ENCODE measurements at regions not wholly inside any gene's neighbourhood (a gene's known extent, or its start where the extent isn't known, plus 50 kb on each side); places are given as distances from the start of the nearest gene placed in this dataset.

DNA sequence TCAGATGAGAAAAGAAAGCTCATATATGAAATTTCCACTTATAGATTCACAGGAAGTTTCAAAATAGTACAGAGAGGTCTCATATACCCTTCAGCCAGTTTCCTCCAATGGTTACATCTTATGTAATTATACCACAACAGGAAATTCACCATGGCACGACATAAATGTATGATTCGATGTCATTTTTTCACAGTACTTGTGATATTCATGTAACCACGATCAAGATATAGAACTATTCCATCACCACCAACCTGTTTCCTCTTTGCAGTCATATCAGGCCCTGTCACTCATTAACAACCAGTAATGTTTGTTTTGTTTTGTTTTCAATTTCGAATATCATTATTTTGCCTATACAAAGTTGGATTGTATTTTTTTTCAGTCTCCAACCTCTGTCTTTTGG is 314.3 kb upstream of the POU3F3 start:
- no peak for DNase-seq (ENCODE audit: extremely low read depth, low read depth)
- TF ChIP-seq, protein P1, sequence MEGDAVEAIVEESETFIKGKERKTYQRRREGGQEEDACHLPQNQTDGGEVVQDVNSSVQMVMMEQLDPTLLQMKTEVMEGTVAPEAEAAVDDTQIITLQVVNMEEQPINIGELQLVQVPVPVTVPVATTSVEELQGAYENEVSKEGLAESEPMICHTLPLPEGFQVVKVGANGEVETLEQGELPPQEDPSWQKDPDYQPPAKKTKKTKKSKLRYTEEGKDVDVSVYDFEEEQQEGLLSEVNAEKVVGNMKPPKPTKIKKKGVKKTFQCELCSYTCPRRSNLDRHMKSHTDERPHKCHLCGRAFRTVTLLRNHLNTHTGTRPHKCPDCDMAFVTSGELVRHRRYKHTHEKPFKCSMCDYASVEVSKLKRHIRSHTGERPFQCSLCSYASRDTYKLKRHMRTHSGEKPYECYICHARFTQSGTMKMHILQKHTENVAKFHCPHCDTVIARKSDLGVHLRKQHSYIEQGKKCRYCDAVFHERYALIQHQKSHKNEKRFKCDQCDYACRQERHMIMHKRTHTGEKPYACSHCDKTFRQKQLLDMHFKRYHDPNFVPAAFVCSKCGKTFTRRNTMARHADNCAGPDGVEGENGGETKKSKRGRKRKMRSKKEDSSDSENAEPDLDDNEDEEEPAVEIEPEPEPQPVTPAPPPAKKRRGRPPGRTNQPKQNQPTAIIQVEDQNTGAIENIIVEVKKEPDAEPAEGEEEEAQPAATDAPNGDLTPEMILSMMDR (IDR thresholded peaks at IDR 0.05; ENCODE audit: low read depth, low read length) = no peak

DNA sequence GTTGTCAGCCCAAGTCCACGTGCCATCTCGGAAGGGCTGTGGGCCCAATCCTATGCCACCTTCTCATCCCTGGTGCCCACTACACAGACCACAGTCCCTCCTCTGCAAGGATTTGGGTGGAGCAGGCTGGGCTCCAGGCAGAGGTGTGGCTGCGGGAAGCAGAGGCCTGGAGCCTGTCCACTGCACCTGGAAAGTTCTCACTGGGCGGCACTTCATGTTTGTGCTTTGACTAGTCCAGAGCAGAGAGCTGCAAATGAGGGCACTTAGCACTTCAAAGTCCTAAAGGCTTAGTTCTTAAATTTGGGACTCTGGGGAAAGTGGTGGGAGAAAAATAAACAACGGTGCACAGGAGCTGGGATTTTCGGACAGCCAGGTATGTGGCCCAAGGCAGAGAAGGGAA is 308.9 kb upstream of the POU3F3 start:
- no peak for DNase-seq (ENCODE audit: extremely low read depth, low read depth)
- TF ChIP-seq, protein P1 (IDR thresholded peaks at IDR 0.05; ENCODE audit: low read depth, low read length) = no peak

DNA sequence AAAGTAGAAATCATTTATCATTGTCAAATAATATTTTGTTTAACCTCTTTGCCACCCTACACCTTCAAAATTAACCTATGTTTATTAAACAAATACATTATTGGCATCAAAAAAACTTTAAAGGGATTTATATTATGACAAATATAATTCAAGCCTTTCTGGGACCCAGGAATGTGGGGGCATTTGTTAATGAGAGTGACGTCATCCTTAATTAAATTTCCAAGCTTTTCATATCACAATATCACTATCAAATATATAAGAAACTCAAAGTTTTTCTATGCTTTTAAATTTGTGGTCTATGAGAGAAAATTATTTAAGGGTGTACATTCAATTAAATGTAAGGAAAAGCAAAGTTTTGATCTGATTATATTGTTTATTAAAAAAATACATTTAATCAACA is 307.4 kb upstream of the POU3F3 start:
- DNase-seq (ENCODE audit: extremely low read depth, low read depth) = no peak
- TF ChIP-seq, protein P1 (IDR thresholded peaks at IDR 0.05; ENCODE audit: low read depth, low read length) = no peak

DNA sequence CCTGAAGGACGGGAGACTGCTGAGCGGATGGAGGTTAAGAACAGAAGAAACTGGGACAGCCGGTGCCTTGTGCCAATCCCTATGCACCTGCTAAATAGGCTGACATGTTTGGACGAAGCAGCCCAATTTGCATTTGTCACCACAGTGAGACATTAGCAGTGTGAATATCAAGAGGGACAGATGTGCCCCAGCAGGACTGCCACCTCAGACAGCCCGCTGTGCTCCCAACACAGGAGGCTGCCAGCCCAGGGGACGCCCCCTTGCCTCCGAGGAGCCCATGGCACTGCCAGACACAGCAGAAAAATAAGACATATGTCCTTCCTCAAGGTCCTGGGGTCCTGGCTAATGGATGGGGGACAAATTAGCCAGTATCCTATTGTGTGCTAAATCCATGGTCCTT is 306.7 kb upstream of the POU3F3 start:
- TF ChIP-seq, protein P1 (IDR thresholded peaks at IDR 0.05; ENCODE audit: low read depth, low read length) = no peak

DNA sequence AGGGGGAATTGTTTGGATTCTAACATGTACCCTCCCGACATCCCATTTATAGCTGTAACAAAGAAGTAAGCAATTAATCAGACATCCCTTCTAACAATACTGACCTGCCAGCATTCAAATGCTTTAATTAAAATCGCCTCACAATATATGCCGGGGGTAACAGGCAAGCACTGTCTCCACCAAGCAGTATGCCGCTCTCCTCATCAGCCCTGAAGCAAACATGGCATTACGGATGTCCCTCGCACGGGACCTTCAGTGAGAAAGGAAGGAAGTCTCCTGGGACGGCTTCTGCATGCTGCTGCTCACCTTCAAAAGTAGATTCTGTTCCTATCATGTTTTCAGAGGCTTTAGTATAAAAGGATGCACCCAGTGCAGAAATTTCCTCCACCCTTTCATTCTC is 292.7 kb upstream of the POU3F3 start:
- TF ChIP-seq, protein P1 (IDR thresholded peaks at IDR 0.05; ENCODE audit: low read depth, low read length) = no peak

More for the DNA sequence above, 306.7 kb upstream of the POU3F3 start:
- DNase-seq (ENCODE audit: extremely low read depth, low read depth) = no peak

DNA sequence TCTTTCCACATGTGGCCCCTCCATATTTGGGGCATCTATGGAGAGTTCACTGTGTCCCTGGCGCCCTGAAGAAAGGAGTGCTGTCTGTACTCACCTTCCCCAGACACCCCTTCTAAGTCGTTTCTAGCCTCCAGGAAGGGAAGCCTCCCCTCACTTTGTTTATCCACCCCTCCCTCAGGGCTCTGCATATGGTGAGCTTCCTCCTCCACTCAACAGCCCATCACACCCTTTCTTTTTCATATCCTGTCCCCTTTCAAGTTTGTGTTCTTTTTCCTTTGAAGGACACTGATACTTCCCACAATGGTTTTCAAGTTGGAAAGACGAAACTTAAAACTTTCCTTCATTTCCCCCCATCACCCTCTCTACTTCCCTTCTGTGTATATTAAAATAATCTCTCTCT is 291.4 kb upstream of the POU3F3 start:
- TF ChIP-seq, protein P1 (IDR thresholded peaks at IDR 0.05; ENCODE audit: low read depth, low read length) = no peak
- DNase-seq (ENCODE audit: extremely low read depth, low read depth) = no peak

More for the DNA sequence above, 292.7 kb upstream of the POU3F3 start:
- no peak for DNase-seq (ENCODE audit: extremely low read depth, low read depth)

DNA sequence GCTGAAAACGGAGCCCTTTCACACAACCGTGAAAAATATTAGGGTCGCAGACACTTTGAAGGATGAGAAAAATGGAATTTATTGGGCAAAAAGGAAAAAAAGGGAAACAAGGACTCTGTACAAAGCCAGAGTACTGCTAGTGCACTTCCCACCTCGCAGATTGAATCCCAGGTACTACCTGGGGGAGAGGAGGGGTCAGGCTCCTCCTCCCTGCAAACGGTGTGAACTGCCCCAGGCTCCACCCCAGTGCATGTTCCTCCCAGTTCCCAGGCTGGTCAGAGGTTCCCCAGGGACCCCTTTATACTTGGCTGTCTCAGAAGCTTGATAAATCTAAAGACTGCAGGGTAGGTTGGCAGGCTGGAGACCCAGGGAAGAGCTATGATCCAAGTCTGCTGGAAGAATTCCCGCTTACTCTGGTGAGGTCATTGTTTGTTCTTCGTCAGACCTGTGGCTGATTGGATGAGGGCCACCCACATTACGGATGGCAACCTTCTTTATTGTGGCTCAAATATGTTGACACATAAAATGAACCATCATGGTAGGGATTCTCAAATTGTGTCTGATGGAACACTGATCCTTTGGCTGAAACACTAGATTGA is 290.4 kb upstream of the POU3F3 start:
- TF ChIP-seq, protein P1 (IDR thresholded peaks at IDR 0.05; ENCODE audit: low read depth, low read length) = no peak

More for the DNA sequence above, 290.4 kb upstream of the POU3F3 start:
- no peak for DNase-seq (ENCODE audit: extremely low read depth, low read depth)
